ENCODE measurements at regions not wholly inside any gene's neighbourhood (a gene's known extent, or its start where the extent isn't known, plus 50 kb on each side); places are given as distances from the start of the nearest gene placed in this dataset.
"Not testable (repeated sequence)": the region's sequence is repeated elsewhere in the genome, so short reads cannot be mapped to it uniquely, and the experiment has no call there.

DNA sequence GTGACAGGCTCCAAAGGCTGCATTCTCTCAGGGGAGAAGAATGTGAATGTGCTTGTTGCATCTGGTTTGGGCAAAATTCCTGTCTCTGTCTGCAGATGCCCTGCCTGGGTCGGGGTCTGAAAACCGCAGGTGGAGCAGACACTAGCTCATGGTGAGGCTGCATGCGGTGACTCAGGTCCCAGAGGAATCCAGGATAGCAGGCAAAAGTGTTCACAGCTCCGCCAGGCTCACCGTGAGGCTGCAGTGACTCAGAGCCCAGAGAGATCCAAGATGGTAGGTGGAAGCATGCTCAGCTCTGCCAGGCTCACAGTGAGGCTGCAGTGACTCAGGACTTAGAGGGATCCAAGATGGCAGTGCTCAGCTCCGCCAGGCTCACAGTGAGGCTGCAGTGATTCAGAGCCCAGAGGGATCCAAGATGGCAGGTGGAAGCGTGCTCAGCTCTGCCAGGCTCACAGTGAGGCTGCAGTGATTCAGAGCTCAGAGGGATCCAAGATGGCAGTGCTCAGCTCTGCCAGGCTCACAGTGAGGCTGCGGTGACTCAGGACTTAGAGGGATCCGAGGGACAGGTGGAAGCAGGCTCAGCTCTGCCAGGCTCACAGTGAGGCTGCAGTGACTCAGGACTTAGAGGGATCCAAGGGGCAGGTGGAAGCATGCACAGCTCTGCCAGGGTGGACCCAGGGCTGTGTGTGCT lies 200.5 kb downstream of the ACKR3 start:
- DNase-seq (ENCODE audit: low read depth): no peak

DNA sequence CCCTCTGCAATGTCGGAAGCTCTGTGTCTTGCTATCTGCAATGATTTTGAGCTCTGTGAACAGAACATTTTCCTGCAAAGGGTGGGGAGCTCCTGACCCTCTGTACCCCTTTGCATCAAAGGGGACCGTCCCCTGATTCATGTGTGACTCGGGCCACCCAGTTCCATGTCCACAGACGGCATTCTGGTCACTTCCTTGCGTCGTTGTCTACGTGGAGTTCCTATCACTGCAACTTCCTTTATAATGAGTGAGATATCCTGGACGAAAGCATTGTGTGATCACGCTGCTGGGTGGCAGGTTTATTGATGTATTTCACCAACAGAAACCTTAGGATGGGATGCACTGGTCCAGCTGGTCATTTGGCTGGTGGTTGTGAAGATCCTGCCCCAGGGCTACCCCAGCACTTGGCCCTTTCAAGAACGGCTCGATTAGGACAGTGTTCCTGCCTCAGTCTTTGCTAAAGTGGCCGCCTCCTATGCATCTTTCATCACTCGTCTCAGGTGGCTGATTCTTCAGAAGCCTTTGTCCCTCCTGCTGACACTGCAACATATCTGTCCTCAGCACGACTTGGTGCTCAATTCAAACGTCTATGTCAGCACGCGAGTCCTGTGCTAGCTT lies 202.7 kb downstream of the ACKR3 start:
- no peak for DNase-seq (ENCODE audit: low read depth)

DNA sequence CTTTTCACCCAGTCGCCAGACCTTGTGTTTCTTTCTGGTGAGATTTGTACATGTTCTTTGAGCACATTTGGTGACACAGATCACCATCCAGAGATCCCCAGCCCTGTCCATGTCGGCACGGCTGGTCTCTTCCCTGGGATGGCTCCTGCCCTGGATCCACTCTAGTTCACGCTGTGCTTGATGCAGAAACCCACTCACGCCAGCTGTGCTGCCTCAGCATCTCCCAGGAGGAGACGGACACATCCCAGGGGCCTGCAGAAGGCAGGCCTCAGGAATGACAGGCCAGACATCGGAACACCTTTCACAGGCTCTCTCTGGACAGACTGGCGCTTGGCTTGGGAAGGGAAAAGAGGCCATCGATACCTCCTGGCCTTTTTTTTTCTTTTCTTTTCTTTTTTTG lies 203.6 kb downstream of the ACKR3 start:
- DNase-seq (ENCODE audit: low read depth): no peak

DNA sequence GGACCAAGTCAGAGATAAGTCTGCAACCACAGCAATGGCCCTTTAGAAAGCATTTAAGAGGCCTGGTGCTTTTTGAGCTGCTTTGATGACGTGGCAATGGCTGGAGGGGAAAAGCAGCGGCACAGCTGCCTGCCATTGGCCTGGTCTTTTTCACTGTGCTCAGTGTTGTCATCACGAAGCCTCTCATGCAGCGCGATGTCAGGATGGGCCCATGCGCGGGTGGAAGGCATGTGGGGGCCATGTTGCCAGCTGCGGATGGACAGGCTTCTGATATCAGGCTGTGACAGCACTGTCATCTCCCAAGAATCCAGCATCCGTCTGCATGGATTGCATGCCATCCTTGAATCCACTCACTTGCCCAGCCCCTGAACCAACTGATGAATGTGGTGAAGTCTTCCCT lies 204.5 kb downstream of the ACKR3 start:
- no peak for DNase-seq (ENCODE audit: low read depth)

DNA sequence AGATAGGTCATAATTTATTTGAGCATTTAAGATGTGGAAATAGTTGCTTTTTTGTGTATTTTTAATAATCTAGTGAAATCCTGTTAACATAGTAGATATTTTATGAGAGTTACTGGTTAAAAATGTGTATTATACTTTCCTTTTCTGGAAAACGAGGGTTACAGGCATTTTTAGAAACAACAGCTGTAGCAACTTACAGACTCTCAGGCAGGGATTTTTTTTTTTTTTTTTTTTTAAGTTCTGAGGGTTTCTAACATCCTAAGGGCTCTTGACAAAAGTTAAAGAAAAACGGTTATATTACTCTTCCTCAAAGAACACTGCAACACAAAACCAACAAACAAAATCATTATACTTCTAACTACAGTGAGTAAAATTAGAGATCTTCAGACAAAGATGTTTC lies 205.9 kb downstream of the ACKR3 start:
- no peak for DNase-seq (ENCODE audit: low read depth)

DNA sequence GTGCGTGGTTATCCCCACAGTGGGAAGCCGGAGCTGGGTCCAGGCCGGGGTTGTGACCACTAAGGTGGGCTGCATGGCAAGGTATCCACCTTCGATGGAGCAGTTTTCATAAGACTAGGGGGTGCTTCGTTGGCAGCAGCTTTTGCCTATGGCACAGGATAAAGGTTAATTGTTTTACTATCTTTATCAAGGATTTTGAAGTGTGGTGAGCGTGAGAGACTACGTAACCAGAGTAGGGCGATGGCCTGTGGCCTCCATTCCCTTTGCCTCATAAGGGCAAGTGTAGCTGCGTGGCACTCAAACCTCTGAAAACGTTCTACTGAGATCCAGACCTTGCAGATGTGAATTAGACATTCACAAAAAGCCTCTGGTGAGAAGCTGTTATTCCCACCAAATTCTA lies 206.6 kb downstream of the ACKR3 start:
- DNase-seq (ENCODE audit: low read depth): no peak

GRCh38 chr2:236776695-236777251 lies 207.1 kb downstream of the ACKR3 start:
- no peak for DNase-seq (ENCODE audit: low read depth)

DNA sequence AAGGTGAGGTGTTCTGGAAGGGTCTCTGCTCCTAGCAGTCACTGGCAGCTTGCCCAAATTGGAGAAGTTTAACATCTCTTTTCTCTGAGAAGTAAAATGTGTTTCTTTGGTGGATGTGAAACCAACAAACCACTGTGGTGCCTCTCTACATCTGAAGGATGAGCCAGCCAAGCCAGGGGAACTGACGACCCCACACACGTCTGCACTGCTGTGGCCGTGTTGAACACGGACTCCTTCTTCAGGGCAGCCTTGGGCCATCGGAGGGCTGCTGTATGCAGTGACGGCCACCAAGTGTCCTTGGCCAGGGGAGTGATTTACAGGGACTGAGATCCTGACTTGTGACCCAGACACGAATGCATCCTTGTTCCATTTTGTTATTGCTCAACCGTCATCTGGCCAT lies 207.8 kb downstream of the ACKR3 start:
- no peak for DNase-seq (ENCODE audit: low read depth)

- DNase-seq (ENCODE audit: low read depth): no peak
Observed at GRCh38 chr2:236781933-236782816, 212.6 kb downstream of the ACKR3 start.

- no peak for DNase-seq (ENCODE audit: low read depth)
Observed at GRCh38 chr2:236782938-236783337, 213.3 kb downstream of the ACKR3 start.

- no peak for DNase-seq (ENCODE audit: low read depth)
Observed at GRCh38 chr2:236783417-236784020, 213.9 kb downstream of the ACKR3 start.

DNA sequence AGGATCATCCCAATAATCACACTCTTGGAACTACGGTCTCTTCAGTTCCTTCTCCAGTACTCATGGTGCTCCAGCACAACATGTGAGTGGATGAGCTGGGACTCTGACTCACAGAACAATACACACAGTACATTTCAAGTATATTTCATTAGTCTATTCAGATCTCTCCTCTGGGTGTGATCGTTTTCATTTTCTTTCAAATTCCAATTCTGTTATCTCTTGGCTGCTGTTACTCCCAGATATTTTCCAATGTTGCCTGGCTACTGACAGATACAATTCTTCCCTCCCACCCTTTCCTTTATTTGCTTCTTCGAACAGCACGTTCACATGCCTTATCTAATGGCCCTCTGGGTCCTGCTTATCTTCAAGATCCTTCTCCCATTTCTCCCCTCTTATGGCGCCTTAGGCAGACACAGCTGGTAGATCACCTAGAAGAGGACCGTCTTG lies 216.0 kb downstream of the ACKR3 start:
- no peak for DNase-seq (ENCODE audit: low read depth)

GRCh38 chr2:236786751-236787150 lies 217.1 kb downstream of the ACKR3 start:
- no peak for DNase-seq (ENCODE audit: low read depth)

- not testable (repeated sequence) for DNase-seq (ENCODE audit: low read depth)
Observed at GRCh38 chr2:236787376-236787775, 217.8 kb downstream of the ACKR3 start.

DNA sequence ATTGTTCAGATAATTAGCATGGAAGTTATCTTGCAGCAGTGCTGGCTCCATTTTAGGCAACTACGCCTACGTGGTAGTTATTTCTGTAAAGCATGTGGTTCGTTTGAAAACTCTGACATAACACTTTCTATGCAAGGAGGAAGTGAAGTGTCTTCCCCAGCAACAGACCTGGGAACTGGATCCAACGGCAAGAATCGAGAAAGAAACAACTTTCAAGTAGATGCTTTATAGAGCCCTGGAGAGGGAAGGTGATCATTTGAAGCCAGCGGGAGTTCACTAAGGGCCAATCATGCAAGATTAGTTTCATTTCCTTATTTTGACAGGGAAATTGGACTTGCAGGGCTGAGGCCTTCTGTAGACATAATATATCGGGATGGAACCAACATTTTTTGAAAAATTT lies 218.3 kb downstream of the ACKR3 start:
- no peak for DNase-seq (ENCODE audit: low read depth)

DNA sequence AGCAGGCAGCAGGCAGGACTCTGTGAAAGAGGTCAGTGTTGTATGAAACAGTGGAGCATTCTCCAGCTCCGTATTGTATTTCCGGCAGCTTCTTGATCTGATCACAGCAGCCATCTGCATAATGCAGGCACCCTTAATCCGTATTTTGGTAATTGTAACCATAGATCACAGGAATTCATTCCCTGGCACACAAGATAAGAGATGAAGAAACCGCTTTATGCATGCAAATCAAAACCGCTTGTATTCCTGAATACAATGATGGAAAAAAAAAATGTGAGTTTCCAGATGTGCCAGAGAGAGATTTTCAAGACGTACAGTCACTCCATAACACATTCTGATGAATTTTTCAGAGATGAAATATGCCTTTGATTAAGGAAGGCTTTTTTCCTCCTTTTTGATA lies 221.3 kb downstream of the ACKR3 start:
- DNase-seq (ENCODE audit: low read depth): no peak

GRCh38 chr2:236793023-236794011 lies 223.7 kb downstream of the ACKR3 start:
- no peak for DNase-seq (ENCODE audit: low read depth)

- DNase-seq (ENCODE audit: low read depth): no peak
Observed at GRCh38 chr2:236794176-236794957, 224.7 kb downstream of the ACKR3 start.

- DNase-seq (ENCODE audit: low read depth): no peak
Observed at GRCh38 chr2:236795169-236795860, 225.7 kb downstream of the ACKR3 start.
